ENCODE measurements at regions not wholly inside any gene's neighbourhood (a gene's known extent, or its start where the extent isn't known, plus 50 kb on each side); places are given as distances from the start of the nearest gene placed in this dataset.
A peak's percentile ranks its signal among the peaks of the same experiment; 100 is the strongest.

- no peaks in the 10 kb centered on the region for H3K27me3 ChIP-seq (replicated peaks; ENCODE audit: insufficient read depth, low read length)
- peak; percentile 46 for DNase-seq
- H3K9me3 ChIP-seq (replicated peaks; ENCODE audit: insufficient read depth, low read length): no peaks in the 10 kb centered on the region
- H3K9me2 ChIP-seq (replicated peaks; ENCODE audit: insufficient read depth, low read length): no peaks in the 10 kb centered on the region
- H4K20me1 ChIP-seq (ENCODE audit: insufficient read depth, low read length): no peaks in the 10 kb centered on the region
- no peak overlapping the region for H3K9ac ChIP-seq (ENCODE audit: low read length)
- H3K79me2 ChIP-seq (ENCODE audit: low read length): no peaks in the 10 kb centered on the region
- H3F3A ChIP-seq (ENCODE audit: insufficient read depth, low read length): no peaks in the 10 kb centered on the region
- no peak overlapping the region for H3K4me3 ChIP-seq (ENCODE audit: low read length)
- H3K4me2 ChIP-seq (ENCODE audit: low read depth, low read length): no peak overlapping the region
- TF ChIP-seq, protein P1, sequence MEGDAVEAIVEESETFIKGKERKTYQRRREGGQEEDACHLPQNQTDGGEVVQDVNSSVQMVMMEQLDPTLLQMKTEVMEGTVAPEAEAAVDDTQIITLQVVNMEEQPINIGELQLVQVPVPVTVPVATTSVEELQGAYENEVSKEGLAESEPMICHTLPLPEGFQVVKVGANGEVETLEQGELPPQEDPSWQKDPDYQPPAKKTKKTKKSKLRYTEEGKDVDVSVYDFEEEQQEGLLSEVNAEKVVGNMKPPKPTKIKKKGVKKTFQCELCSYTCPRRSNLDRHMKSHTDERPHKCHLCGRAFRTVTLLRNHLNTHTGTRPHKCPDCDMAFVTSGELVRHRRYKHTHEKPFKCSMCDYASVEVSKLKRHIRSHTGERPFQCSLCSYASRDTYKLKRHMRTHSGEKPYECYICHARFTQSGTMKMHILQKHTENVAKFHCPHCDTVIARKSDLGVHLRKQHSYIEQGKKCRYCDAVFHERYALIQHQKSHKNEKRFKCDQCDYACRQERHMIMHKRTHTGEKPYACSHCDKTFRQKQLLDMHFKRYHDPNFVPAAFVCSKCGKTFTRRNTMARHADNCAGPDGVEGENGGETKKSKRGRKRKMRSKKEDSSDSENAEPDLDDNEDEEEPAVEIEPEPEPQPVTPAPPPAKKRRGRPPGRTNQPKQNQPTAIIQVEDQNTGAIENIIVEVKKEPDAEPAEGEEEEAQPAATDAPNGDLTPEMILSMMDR (IDR thresholded peaks at IDR 0.05; ENCODE audit: low read length): peak; percentile 65
- no peak for TF ChIP-seq EZH2 (optimal IDR thresholded peaks at IDR 0.05; ENCODE audit: low read depth, low read length)
- no peak overlapping the region for H2AFZ ChIP-seq (ENCODE audit: low read length)
- no peak overlapping the region for H3K27ac ChIP-seq (ENCODE audit: low read length)
- no peaks in the 10 kb centered on the region for H3K36me3 ChIP-seq (replicated peaks; ENCODE audit: insufficient read depth, low read length)
- no peaks in the 10 kb centered on the region for H3K4me1 ChIP-seq (ENCODE audit: low read length)
Measured at GRCh38 chr2:52976143-52976949, 791.3 kb upstream of the CHAC2 start.

DNA sequence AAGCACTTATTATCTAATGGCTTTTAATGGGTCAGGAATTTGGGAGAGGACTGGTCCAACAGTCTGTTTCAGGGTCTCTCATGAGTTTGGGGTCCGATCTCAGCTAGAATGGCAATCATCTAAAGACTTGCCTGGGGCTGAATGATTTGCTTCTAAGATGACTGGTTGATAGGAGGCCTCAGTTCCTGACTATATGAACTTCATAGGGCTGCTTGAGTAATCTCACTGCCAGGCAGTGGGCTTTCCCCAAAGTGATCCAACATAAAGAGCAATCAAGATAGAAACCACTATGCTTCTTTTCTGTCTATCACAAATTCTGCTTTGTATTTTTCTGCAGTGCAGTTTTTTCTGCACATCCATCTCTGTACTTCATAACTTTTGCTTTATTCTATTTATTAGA is 793.5 kb upstream of the CHAC2 start:
- Histone ChIP-seq H3K9me2 (replicated peaks; ENCODE audit: insufficient read depth, low read length) (no peaks in the 10 kb centered on the region), H3K36me3 (replicated peaks; ENCODE audit: insufficient read depth, low read length) (no peaks in the 10 kb centered on the region), H3F3A (ENCODE audit: insufficient read depth, low read length) (no peaks in the 10 kb centered on the region), H3K27me3 (replicated peaks; ENCODE audit: insufficient read depth, low read length) (no peaks in the 10 kb centered on the region), H4K20me1 (ENCODE audit: insufficient read depth, low read length) (no peaks in the 10 kb centered on the region), H3K4me3 (ENCODE audit: low read length) (no peak overlapping the region), H3K4me2 (ENCODE audit: low read depth, low read length) (no peak overlapping the region), H3K4me1 (ENCODE audit: low read length) (no peaks in the 10 kb centered on the region), H2AFZ (ENCODE audit: low read length) (no peak overlapping the region), H3K79me2 (ENCODE audit: low read length) (no peaks in the 10 kb centered on the region), H3K9ac (ENCODE audit: low read length) (no peak overlapping the region), H3K9me3 (replicated peaks; ENCODE audit: insufficient read depth, low read length) (no peaks in the 10 kb centered on the region), H3K27ac (ENCODE audit: low read length) (no peak overlapping the region)
- no peak for DNase-seq
- TF ChIP-seq, protein P1 (IDR thresholded peaks at IDR 0.05; ENCODE audit: low read length): no peak
- TF ChIP-seq EZH2 (optimal IDR thresholded peaks at IDR 0.05; ENCODE audit: low read depth, low read length) (no peak), EZH2phosphoT487 (IDR thresholded peaks at IDR 0.05; ENCODE audit: low read length) (no peak)

GRCh38 chr2:52970642-52971041 is 797.0 kb upstream of the CHAC2 start:
- Histone ChIP-seq H2AFZ (ENCODE audit: low read length) (no peak overlapping the region), H3K4me3 (ENCODE audit: low read length) (no peak overlapping the region), H3K9me3 (replicated peaks; ENCODE audit: insufficient read depth, low read length) (no peaks in the 10 kb centered on the region), H3K36me3 (replicated peaks; ENCODE audit: insufficient read depth, low read length) (no peaks in the 10 kb centered on the region), H3K4me1 (ENCODE audit: low read length) (0 out of 2 replicates have a peak, but pooled peaks cover 7% of the 10 kb centered on the region), H3K9me2 (replicated peaks; ENCODE audit: insufficient read depth, low read length) (no peaks in the 10 kb centered on the region), H3K4me2 (ENCODE audit: low read depth, low read length) (no peak overlapping the region), H3K79me2 (ENCODE audit: low read length) (no peaks in the 10 kb centered on the region), H3K27me3 (replicated peaks; ENCODE audit: insufficient read depth, low read length) (no peaks in the 10 kb centered on the region), H4K20me1 (ENCODE audit: insufficient read depth, low read length) (no peaks in the 10 kb centered on the region), H3K9ac (ENCODE audit: low read length) (no peak overlapping the region), H3K27ac (ENCODE audit: low read length) (no peak overlapping the region), H3F3A (ENCODE audit: insufficient read depth, low read length) (peaks cover 4% of the 10 kb centered on the region; the same call in 1 of the 2 replicates)
- no peak for TF ChIP-seq EZH2 (optimal IDR thresholded peaks at IDR 0.05; ENCODE audit: low read depth, low read length)
- TF ChIP-seq, protein P1 (IDR thresholded peaks at IDR 0.05; ENCODE audit: low read length): no peak
- no peak for TF ChIP-seq EZH2phosphoT487 (IDR thresholded peaks at IDR 0.05; ENCODE audit: low read length)
- no peak for DNase-seq
